Epidermal melanocyte (primary cell): ENCODE measurements at regions not wholly inside any gene's neighbourhood (a gene's known extent, or its start where the extent isn't known, plus 50 kb on each side); places are given as distances from the start of the nearest gene placed in this dataset.
"Not testable (repeated sequence)": the region's sequence is repeated elsewhere in the genome, so short reads cannot be mapped to it uniquely, and the experiment has no call there.

ENCODE experiments used
- DNase-seq: peaks from one replicate; pipeline ENCODE4 v3.0.0; 2011; ENCODE audit warnings: low spot score; ENCODE audit not compliant: insufficient read length

GRCh38 chr1:157369808-157370521 lies 182.3 kb downstream of the FCRL5 start:
- no peak for DNase-seq

- not testable (repeated sequence) for DNase-seq
Observed at GRCh38 chr1:157368941-157369340, 183.4 kb downstream of the FCRL5 start.

- no peak for DNase-seq
Observed at GRCh38 chr1:157368363-157368762, 184.0 kb downstream of the FCRL5 start.

- DNase-seq = no peak
Observed at GRCh38 chr1:157367870-157368269, 184.4 kb downstream of the FCRL5 start.

DNA sequence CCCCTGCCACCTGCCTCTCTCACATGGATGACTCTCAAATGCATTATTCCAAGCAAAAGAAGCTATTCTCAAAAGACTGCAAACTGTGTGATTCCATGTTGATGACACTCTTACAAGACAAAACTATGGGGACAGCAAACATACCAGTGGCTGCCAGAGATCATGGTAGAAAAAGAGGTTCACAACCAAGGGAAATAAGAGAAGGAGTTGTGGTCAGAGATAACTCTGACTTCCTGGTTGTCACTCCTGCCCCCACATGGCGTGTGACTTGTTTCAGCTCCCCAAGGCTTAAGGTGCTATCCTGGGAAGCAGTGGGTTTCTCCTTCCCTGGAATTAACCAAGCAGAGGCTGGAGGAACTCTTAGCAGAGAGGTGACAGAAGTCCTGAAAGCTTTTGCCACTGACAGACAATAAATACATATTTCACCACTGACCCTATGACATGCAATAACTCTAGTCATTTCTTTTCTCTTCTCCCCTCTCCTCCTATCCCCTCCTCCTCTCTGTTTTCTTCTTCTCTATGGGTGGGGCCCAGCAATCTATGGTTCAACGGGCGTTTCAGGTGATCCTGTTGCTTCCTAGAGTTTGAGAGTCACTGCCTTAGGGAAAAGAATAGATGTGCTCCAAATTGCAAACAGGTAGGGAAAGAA lies 185.1 kb downstream of the FCRL5 start:
- no peak for DNase-seq

GRCh38 chr1:157364612-157365011 lies 187.7 kb downstream of the FCRL5 start:
- DNase-seq = no peak

DNA sequence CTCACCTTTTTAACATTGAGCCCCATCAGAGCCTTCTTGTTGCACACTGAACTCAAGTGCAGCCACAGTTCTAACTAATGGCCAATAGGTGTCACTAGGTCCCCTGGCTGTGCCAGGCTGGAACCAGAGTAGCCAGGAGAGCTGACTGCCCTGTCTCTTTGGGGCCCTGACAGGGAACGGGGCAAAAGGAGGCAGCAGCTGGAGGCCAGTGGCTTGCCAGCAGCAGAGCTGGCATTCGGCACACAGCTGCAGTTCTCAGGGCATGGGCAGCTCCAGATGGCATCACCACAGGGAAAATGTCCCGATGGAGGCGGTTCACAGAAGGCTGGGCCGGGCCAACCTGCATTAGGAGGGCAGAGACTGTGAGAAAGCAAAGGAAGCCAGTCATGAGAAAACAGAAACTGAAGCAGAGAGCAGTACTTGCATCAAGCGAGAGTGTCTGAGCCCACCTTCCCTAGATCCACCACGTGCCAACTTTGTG lies 188.6 kb downstream of the FCRL5 start:
- DNase-seq = no peak

DNA sequence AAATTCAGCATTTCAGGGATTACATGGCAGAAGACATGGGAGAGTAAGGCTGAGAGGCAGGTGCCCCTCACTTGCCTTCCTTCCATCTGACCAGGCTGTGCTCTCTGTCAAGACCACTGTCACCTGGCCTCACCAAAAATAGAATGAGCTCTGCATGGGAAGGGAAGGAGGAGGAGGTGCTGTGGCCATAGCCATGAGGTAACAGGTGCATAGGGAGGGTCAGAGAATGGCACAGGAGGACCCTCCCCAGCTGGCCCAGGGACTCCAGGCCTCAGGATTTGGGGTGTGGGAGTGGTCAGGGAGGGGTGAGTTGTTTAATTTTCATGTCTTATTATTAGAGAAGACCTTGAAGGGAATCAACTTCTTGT lies 192.3 kb downstream of the FCRL5 start:
- DNase-seq = no peak

DNA sequence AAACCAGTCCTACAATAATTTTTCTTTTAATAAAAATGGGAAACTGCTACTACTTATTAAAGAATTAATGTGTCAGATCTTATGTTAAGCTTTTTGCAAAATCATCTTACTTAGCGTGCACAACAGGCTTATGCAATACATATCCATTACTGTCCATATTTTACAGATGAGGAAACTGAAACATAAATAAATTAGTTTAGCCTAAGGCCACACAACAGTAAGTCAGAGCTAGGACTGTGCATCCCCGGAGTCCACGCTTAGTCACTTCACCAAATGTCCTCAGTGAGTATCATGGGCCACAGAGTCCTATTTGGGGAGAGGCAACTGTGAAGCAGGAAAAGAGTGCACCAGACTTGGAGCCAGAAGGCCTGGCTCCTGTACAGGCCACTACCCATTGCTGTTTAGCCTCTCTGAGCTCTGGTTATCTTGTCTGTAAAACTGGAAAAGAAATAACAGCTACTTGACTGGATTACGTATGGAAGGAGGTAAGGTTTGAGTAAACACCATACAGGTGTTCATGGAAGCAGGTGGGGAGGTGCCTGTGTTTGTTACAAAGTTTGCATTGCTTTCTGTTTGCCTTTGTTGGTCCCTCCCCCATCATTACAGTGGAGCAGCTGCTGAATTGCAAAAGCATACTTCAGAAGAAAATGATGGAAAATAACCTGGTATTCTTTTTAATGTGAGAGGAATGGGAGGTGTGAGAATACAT lies 192.8 kb downstream of the FCRL5 start:
- DNase-seq = no peak

- no peak for DNase-seq
Observed at GRCh38 chr1:157357111-157357510, 195.2 kb downstream of the FCRL5 start.

DNA sequence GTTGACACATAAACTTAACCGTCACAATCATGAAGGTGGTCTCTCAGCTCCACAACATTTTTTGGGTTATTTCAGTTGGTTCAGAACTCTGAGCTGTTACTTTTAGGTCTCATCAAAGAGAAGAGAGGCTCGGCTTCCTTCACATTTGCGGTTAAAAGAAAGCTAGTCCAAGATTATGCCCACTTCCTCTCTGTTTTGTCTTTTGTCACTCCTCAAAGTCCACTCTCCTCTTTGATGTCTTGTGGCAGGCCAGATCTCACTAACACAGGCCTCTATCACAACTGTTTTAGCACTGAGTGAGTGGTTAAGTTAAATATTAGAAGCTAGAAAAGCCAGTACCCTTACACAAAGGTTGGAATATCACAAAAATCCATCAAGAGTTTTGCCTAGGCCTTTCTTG lies 195.7 kb downstream of the FCRL5 start:
- DNase-seq = no peak

GRCh38 chr1:157353546-157353945 lies 198.8 kb downstream of the FCRL5 start:
- DNase-seq = no peak

- no peak for DNase-seq
Observed at GRCh38 chr1:157352817-157353408, 199.4 kb downstream of the FCRL5 start.

DNA sequence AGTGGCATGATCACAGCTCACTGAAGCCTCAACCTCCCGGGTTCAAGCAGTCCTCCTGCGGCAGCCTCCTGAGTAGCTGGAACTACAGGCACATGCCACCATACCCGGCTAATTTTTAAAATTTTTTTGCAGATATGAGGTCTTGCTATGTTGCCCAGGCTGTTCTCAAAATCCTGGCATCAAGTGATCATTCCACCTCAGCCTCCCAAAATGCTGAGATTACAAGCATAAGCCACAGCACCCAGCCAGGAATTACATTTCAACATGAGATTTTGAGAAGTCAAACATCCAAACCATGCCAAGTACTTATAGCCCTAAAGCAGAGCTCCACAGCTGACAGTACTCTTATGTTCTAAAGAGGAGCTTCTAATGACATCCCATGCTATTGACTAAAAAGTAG lies 200.1 kb downstream of the FCRL5 start:
- no peak for DNase-seq

DNA sequence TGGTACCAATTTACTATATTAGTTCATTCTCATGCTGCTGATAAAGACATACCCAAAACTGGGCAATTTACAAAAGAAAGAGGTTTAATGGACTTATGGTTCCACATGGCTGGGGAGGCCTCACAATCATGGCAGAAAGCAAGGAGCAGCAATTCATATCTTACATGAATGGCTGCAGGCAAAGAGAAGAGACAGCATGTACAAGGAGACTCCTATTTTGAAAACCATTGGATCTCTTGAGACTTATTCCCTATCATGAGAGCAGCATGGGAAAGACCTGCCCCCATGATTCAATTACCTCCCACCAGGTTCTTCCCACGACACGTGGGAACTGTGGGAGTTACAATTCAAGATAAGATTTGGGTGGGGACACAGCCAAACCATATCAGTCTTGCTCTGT lies 200.5 kb downstream of the FCRL5 start:
- DNase-seq = not testable (repeated sequence)

GRCh38 chr1:157348538-157349480 lies 203.5 kb downstream of the FCRL5 start:
- DNase-seq = no peak

- no peak for DNase-seq
Observed at GRCh38 chr1:157347506-157347905, 204.8 kb downstream of the FCRL5 start.

DNA sequence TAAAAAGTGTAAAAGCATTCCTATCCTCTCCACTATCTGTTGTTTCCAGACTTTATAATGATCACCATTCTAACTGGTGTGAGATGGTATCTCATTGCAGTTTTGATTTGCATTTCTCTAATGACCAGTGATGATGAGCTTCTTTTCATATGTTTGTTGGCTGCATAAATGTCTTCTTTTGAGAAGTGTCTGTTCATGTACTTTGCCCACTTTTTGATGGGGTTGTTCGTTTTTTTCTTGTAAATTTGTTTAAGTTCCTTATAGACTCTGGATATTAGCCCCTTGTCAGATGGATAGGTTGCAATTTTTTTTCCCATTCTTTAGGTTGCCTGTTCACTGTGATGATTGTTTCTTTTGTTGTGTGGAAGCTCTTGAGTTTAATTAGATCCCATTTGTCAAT lies 199.6 kb upstream of the ETV3 start:
- not testable (repeated sequence) for DNase-seq

GRCh38 chr1:157335056-157335455 lies 196.9 kb upstream of the ETV3 start:
- no peak for DNase-seq

GRCh38 chr1:157334041-157334440 lies 195.8 kb upstream of the ETV3 start:
- DNase-seq = no peak

- DNase-seq = not testable (repeated sequence)
Observed at GRCh38 chr1:157330177-157330576, 192.0 kb upstream of the ETV3 start.
